ENCODE measurements at regions not wholly inside any gene's neighbourhood (a gene's known extent, or its start where the extent isn't known, plus 50 kb on each side); places are given as distances from the start of the nearest gene placed in this dataset.

GRCh38 chr1:232859216-232859615 lies 54.0 kb downstream of the MAP10 start:
- TF ChIP-seq CTCF (IDR thresholded peaks at IDR 0.05) (no peak), POLR2AphosphoS5 (IDR thresholded peaks at IDR 0.05) (no peak), EP300 (IDR thresholded peaks at IDR 0.05) (no peak)
